HCT116 (cell line): ENCODE measurements at regions not wholly inside any gene's neighbourhood (a gene's known extent, or its start where the extent isn't known, plus 50 kb on each side); places are given as distances from the start of the nearest gene placed in this dataset.

Source experiments
- CTCF ChIP-seq, 3 experiments: fragments of 200-600 bp in 1 of 3; sonication (generic) in 1 of 3; IDR thresholded peaks in 2 of 3; conservative IDR thresholded peaks in 1 of 3; 2 replicates each; pipeline ENCODE4 v1.5.1; 2012 to 2017; ENCODE audit warnings: low read depth in 2 of 3, low read length in 2 of 3, antibody characterized with exemption in 1 of 3, borderline replicate concordance in 1 of 3, control low read depth in 1 of 3, mild to moderate bottlenecking in 1 of 3, mixed read lengths in 1 of 3, mixed run types in 1 of 3, moderate library complexity in 1 of 3; ENCODE audit not compliant: insufficient read depth in 1 of 3
- EZH2 ChIP-seq: fragments of 200-600 bp; sonication (generic); IDR thresholded peaks from 2 replicates; pipeline ENCODE4 v1.6.1; 2017; ENCODE audit warnings: antibody characterized with exemption, mixed run types
- EZH2phosphoT487 ChIP-seq: fragments of 200-600 bp; IDR thresholded peaks from 2 replicates; pipeline ENCODE4 v1.6.1; 2018; ENCODE audit warnings: antibody characterized with exemption, borderline replicate concordance
- TCF7L2 ChIP-seq: IDR thresholded peaks from 2 replicates; pipeline ENCODE4 v1.7.0; 2011; ENCODE audit warnings: borderline replicate concordance, inconsistent platforms; ENCODE audit not compliant: insufficient read depth, insufficient read length; ENCODE audit errors: extremely low read depth

GRCh38 chr5:167929841-167930240 is 361.6 kb upstream of the WWC1 start:
- no peak for TF ChIP-seq EZH2phosphoT487
- TF ChIP-seq CTCF (IDR thresholded peaks at IDR 0.05 in 2 of 3, conservative IDR thresholded peaks at IDR 0.05 in 1 of 3; ENCODE audit: borderline replicate concordance in 1 of 3, insufficient read depth in 1 of 3, low read depth in 2 of 3, low read length in 2 of 3) = no peak
- TF ChIP-seq EZH2 = no peak
- TF ChIP-seq TCF7L2 = no peak
